ENCODE measurements at regions not wholly inside any gene's neighbourhood (a gene's known extent, or its start where the extent isn't known, plus 50 kb on each side); places are given as distances from the start of the nearest gene placed in this dataset.

GRCh38 chr7:115227473-115228235 lies 305.8 kb downstream of the MDFIC start:
- H3K9me3 ChIP-seq = no peaks in the 10 kb centered on the region
- DNase-seq (no peak), ATAC-seq (no peak)
- intact Hi-C loops (cut with DNase I) = no loop called here
- H3K36me3 ChIP-seq = no peaks in the 10 kb centered on the region
- no peaks in the 10 kb centered on the region for H3K27me3 ChIP-seq (ENCODE audit: low read depth)
- no peak overlapping the region for H3K4me3 ChIP-seq
- peaks cover 14% of the 10 kb centered on the region for H3K4me1 ChIP-seq
- no peak overlapping the region for H3K27ac ChIP-seq
- no peak for TF ChIP-seq CTCF (IDR thresholded peaks at IDR 0.05)

GRCh38 chr7:115226410-115226809 lies 304.5 kb downstream of the MDFIC start:
- no peaks in the 10 kb centered on the region for H3K9me3 ChIP-seq
- no peak for TF ChIP-seq CTCF (IDR thresholded peaks at IDR 0.05)
- H3K4me1 ChIP-seq = peaks cover 14% of the 10 kb centered on the region
- H3K36me3 ChIP-seq = no peaks in the 10 kb centered on the region
- DNase-seq (no peak), ATAC-seq (no peak)
- H3K4me3 ChIP-seq = no peak overlapping the region
- H3K27me3 ChIP-seq (ENCODE audit: low read depth) = no peaks in the 10 kb centered on the region
- intact Hi-C loops (cut with DNase I) = no loop called here
- H3K27ac ChIP-seq = no peak overlapping the region

GRCh38 chr7:115224922-115225321 lies 303.0 kb downstream of the MDFIC start:
- Histone ChIP-seq H3K4me1 (peaks cover under 1% of the 10 kb centered on the region), H3K9me3 (no peaks in the 10 kb centered on the region), H3K36me3 (no peaks in the 10 kb centered on the region), H3K4me3 (no peak overlapping the region), H3K27me3 (ENCODE audit: low read depth) (no peaks in the 10 kb centered on the region), H3K27ac (no peak overlapping the region)
- ATAC-seq = no peak
- no peak for TF ChIP-seq CTCF (IDR thresholded peaks at IDR 0.05)
- DNase-seq = no peak
- intact Hi-C loops (cut with DNase I) = no loop called here

GRCh38 chr7:115223959-115224358 lies 302.1 kb downstream of the MDFIC start:
- Histone ChIP-seq H3K9me3 (no peaks in the 10 kb centered on the region), H3K4me3 (no peak overlapping the region), H3K27me3 (ENCODE audit: low read depth) (no peaks in the 10 kb centered on the region), H3K36me3 (no peaks in the 10 kb centered on the region), H3K4me1 (no peaks in the 10 kb centered on the region), H3K27ac (no peak overlapping the region)
- intact Hi-C loops (cut with DNase I) = no loop called here
- no peak for DNase-seq
- TF ChIP-seq CTCF (IDR thresholded peaks at IDR 0.05) = no peak
- ATAC-seq = no peak

GRCh38 chr7:115221456-115221855 lies 299.6 kb downstream of the MDFIC start:
- intact Hi-C loops (cut with DNase I) = no loop called here
- Histone ChIP-seq H3K4me3 (no peak overlapping the region), H3K27ac (no peak overlapping the region), H3K36me3 (no peaks in the 10 kb centered on the region), H3K9me3 (no peaks in the 10 kb centered on the region), H3K4me1 (peaks cover 8% of the 10 kb centered on the region), H3K27me3 (ENCODE audit: low read depth) (no peaks in the 10 kb centered on the region)
- no peak for DNase-seq
- ATAC-seq = no peak
- no peak for TF ChIP-seq CTCF (IDR thresholded peaks at IDR 0.05)

Data from lower lobe of right lung (tissue), 2 donors.